HG03139 (cell line): ENCODE measurements at regions not wholly inside any gene's neighbourhood (a gene's known extent, or its start where the extent isn't known, plus 50 kb on each side); places are given as distances from the start of the nearest gene placed in this dataset.

Source experiments
- ATAC-seq: cut with Tn5 transposase; IDR thresholded peaks from one replicate; pipeline ENCODE4 v1.9.1; 2021; ENCODE audit not compliant: unreplicated experiment

- ATAC-seq = no peak
These were observed 371.9 kb upstream of the ESRRG start for GRCh38 chr1:217095050-217095622.

GRCh38 chr1:217091561-217091960, 368.3 kb upstream of the ESRRG start:
- no peak for ATAC-seq

- no peak for ATAC-seq
These were observed 367.1 kb upstream of the ESRRG start for GRCh38 chr1:217090060-217090911.

GRCh38 chr1:217089361-217090014, 366.3 kb upstream of the ESRRG start:
- no peak for ATAC-seq

GRCh38 chr1:217088521-217089284, 365.5 kb upstream of the ESRRG start:
- no peak for ATAC-seq

GRCh38 chr1:217088011-217088410, 364.8 kb upstream of the ESRRG start:
- ATAC-seq = no peak

GRCh38 chr1:217079584-217079983, 356.4 kb upstream of the ESRRG start:
- ATAC-seq = no peak

- no peak for ATAC-seq
These were observed 355.7 kb upstream of the ESRRG start for GRCh38 chr1:217078959-217079358.

- ATAC-seq = no peak
These were observed 355.0 kb upstream of the ESRRG start for GRCh38 chr1:217078078-217078690.

- no peak for ATAC-seq
These were observed 354.2 kb upstream of the ESRRG start for GRCh38 chr1:217077426-217077825.

- no peak for ATAC-seq
These were observed 353.7 kb upstream of the ESRRG start for GRCh38 chr1:217076902-217077301.

GRCh38 chr1:217072926-217073325, 349.7 kb upstream of the ESRRG start:
- no peak for ATAC-seq

- ATAC-seq = no peak
These were observed 344.4 kb upstream of the ESRRG start for GRCh38 chr1:217067642-217068041.

GRCh38 chr1:217066794-217067193, 343.6 kb upstream of the ESRRG start:
- ATAC-seq = no peak

GRCh38 chr1:217063172-217063908, 340.1 kb upstream of the ESRRG start:
- no peak for ATAC-seq

- no peak for ATAC-seq
These were observed 339.4 kb upstream of the ESRRG start for GRCh38 chr1:217062586-217062985.

GRCh38 chr1:217059401-217059800, 336.2 kb upstream of the ESRRG start:
- no peak for ATAC-seq

GRCh38 chr1:217053676-217054075, 330.4 kb upstream of the ESRRG start:
- no peak for ATAC-seq

- ATAC-seq = no peak
These were observed 329.4 kb upstream of the ESRRG start for GRCh38 chr1:217052626-217053025.

GRCh38 chr1:217052196-217052595, 329.0 kb upstream of the ESRRG start:
- no peak for ATAC-seq
